ENCODE measurements at regions not wholly inside any gene's neighbourhood (a gene's known extent, or its start where the extent isn't known, plus 50 kb on each side); places are given as distances from the start of the nearest gene placed in this dataset.

- no peak overlapping the region for H3K4me3 Mint-ChIP-seq
- no peak overlapping the region for H3K27ac Mint-ChIP-seq
- no peaks in the 10 kb centered on the region for H3K23me2 ChIP-seq (ENCODE audit: insufficient read length, low read depth, low read length, poor library complexity, severe bottlenecking)
- no peak for DNase-seq
- no peak overlapping the region for H3T11ph ChIP-seq (ENCODE audit: low read length)
- H4K20me1 ChIP-seq (ENCODE audit: control insufficient read depth, insufficient read depth, insufficient read length), result no peaks in the 10 kb centered on the region
- no peaks in the 10 kb centered on the region for H3K9me3 Mint-ChIP-seq
- no peaks in the 10 kb centered on the region for H3K36me3 Mint-ChIP-seq (ENCODE audit: insufficient read depth in 1 of 3, low read depth in 3 of 3)
- H4K8ac ChIP-seq (replicated peaks; ENCODE audit: insufficient read length, low read depth, low read length), result no peak overlapping the region
- no peak overlapping the region for H4K5ac ChIP-seq (ENCODE audit: insufficient read length, low read depth, low read length)
- TF ChIP-seq CTCF (conservative IDR thresholded peaks at IDR 0.05), result no peak
- H3K14ac ChIP-seq (ENCODE audit: insufficient read depth, low read length), result no peak overlapping the region
- H3K56ac ChIP-seq (ENCODE audit: insufficient read length, low read depth, low read length), result no peak overlapping the region
- H3K27ac ChIP-seq (ENCODE audit: insufficient read length, low read depth, low read length), result no peak overlapping the region
- H3K4ac ChIP-seq (ENCODE audit: low read depth, low read length), result no peak overlapping the region
- no peak overlapping the region for H2BK15ac ChIP-seq (ENCODE audit: low read depth, low read length)
- no peak overlapping the region for H3K4me2 ChIP-seq (ENCODE audit: insufficient read depth, insufficient read length, low read length)
- H2AK5ac ChIP-seq (ENCODE audit: insufficient read length, low read length), result no peak overlapping the region
- H2BK5ac ChIP-seq (ENCODE audit: insufficient read length, low read length), result no peak overlapping the region
- no peaks in the 10 kb centered on the region for H3K79me1 ChIP-seq (ENCODE audit: insufficient read depth, low read depth, low read length, poor library complexity, severe bottlenecking)
- no peaks in the 10 kb centered on the region for H3K79me2 ChIP-seq (ENCODE audit: insufficient read depth, low read length)
- H2AFZ ChIP-seq (ENCODE audit: low read length), result no peak overlapping the region
- no peaks in the 10 kb centered on the region for H3K27me3 Mint-ChIP-seq (ENCODE audit: low read depth)
- no peak overlapping the region for H3K18ac ChIP-seq (ENCODE audit: insufficient read length, low read depth, low read length)
- no peak overlapping the region for H2BK12ac ChIP-seq (ENCODE audit: insufficient read length, low read depth, low read length)
- H3K23ac ChIP-seq (ENCODE audit: insufficient read length, low read depth, low read length), result no peak overlapping the region
- no peaks in the 10 kb centered on the region for H3K9me3 ChIP-seq (ENCODE audit: control insufficient read depth, low read depth, low read length)
- H2BK120ac ChIP-seq (ENCODE audit: low read depth, low read length, poor library complexity, severe bottlenecking), result no peak overlapping the region
- H3K4me1 ChIP-seq (ENCODE audit: insufficient read depth, low read length), result 0 out of 2 replicates have a peak, but pooled peaks cover 3% of the 10 kb centered on the region
- H3K9ac ChIP-seq (ENCODE audit: extremely low read depth, insufficient read length, low read length), result no peak overlapping the region
- H4K91ac ChIP-seq (ENCODE audit: insufficient read length, low read depth, low read length), result no peak overlapping the region
- peaks cover 14 to 22% of the 10 kb centered on the region in 2 experiments for H3K4me1 Mint-ChIP-seq
- no peak overlapping the region for H2BK20ac ChIP-seq (ENCODE audit: low read depth, low read length, poor library complexity, severe bottlenecking)
- no CpG with 5 or more reads among the region's 3 CpGs for WGBS (ENCODE audit: extremely low coverage, insufficient read length, low lambda C conversion rate)
- no peaks in the 10 kb centered on the region for H3K27me3 ChIP-seq (ENCODE audit: insufficient read depth, low read length)
Measured at GRCh38 chr10:51004776-51005175, 69.5 kb upstream of the PRKG1 start.

All from H9 (cell line).